NCI-H1048 (cell line): ENCODE measurements at regions not wholly inside any gene's neighbourhood (a gene's known extent, or its start where the extent isn't known, plus 50 kb on each side); places are given as distances from the start of the nearest gene placed in this dataset.

ENCODE experiments used
- DNase-seq: peaks from one replicate; lab custom pipeline; 2025; lab: John Stamatoyannopoulos, UW

- DNase-seq, result no peak
Observed at GRCh38 chr13:79267560-79267959, 138.5 kb downstream of the RBM26 start.

DNA sequence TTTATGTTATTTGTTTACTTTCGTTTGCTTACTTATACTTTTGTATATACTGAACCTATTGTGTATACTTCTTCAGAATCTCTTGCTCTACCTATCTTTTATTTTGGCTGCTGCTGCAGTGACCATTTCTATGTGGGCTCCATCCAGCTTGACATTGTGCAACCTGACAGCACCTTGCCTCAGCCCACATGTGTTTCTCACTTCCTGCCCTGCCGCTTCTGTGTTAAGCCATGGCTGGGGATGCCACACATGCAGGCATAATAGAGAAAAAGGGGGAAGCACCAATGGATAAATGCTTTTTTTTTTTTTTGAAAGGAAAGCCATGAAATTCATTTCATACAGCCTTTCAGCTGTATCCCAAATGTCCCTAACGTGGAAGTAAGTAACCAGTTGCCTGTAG, 147.6 kb downstream of the RBM26 start:
- DNase-seq, result no peak

GRCh38 chr13:79246578-79246949, 159.5 kb downstream of the RBM26 start:
- DNase-seq, result no peak

- no peak for DNase-seq
Observed at GRCh38 chr13:79245937-79246577, 160.0 kb downstream of the RBM26 start.

DNA sequence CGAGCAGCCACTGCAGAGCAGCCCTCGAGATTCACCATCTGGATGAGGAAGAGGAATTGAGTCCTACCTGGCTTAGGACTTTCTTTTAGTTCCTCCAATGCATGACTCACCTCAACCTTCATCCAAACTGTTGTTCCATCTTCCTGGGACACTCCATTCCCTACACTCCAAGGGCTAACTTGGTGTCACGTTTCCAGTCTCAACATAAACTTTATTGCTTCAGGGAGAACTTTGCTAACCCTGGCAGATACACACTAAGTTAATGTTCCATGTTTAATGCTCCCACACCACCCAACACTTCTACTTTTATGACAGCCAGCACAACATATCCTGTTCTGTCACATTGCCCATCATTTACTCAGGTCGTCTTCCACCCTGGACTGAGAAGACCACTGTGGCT, 164.4 kb downstream of the RBM26 start:
- no peak for DNase-seq

DNA sequence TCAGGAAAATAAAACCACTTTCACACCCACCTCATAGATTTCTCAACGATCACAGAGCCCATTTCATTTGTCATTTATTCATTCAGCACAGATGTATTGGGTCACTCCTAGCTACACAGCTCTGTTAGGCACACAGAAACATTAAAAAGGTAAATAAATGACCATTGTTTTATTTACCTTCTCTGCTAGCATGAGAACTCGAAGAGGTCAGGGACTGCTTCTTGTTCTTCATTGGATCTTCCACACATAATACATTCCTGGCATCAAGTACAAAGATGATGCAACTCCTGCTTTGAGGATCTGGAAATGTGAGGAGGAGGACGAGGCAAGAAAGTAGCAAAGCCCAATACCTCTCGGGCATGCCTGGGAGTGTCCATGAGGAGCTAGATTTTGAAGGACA, 168.1 kb downstream of the RBM26 start:
- no peak for DNase-seq

DNA sequence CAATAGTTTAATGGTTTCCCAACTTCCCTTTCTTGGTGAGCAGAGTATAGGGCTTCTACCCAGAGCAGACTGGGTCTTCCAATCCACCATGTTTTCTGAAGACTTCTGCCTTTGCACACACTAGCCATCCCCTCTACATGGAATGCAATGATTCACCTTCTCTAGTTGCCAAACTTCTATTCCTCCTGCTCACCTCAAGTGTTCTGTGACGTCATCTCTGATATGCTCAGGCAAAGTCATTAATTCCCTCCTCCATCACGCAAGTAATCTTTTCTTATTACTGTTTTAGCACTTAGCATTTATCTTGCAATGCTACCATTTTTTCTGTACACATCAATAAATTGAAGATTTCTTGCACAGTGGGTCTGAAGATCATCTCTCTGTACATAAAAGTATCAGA, 174.2 kb downstream of the RBM26 start:
- no peak for DNase-seq

- DNase-seq, result no peak
Observed at GRCh38 chr13:79229761-79230160, 176.3 kb downstream of the RBM26 start.

GRCh38 chr13:79228972-79229371, 177.1 kb downstream of the RBM26 start:
- no peak for DNase-seq

GRCh38 chr13:79227418-79227817, 178.6 kb downstream of the RBM26 start:
- no peak for DNase-seq

- no peak for DNase-seq
Observed at GRCh38 chr13:79226938-79227337, 179.1 kb downstream of the RBM26 start.

DNA sequence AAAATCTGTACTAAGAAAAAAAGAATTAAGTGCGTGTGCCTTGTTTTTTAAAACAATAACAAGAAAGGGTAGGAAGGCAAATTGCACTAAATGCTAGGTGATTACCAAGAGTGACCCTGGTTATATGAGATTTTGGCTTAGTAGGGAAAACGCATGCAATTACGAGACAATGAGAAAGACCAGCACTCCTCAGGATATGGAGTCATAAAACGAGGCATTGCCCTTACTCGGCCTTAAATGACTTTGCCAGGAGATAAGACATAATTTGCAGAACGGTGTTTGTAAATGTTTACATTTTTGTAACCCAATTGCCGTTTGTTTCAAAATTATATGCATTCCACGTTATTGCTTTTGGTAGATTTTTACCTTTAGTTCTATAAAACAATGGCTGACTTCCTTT, 179.8 kb downstream of the RBM26 start:
- DNase-seq, result no peak

GRCh38 chr13:79225487-79226232, 180.4 kb downstream of the RBM26 start:
- no peak for DNase-seq

- DNase-seq, result no peak
Observed at GRCh38 chr13:79222427-79223205, 183.4 kb downstream of the RBM26 start.

- no peak for DNase-seq
Observed at GRCh38 chr13:79212064-79212619, 193.9 kb downstream of the RBM26 start.

DNA sequence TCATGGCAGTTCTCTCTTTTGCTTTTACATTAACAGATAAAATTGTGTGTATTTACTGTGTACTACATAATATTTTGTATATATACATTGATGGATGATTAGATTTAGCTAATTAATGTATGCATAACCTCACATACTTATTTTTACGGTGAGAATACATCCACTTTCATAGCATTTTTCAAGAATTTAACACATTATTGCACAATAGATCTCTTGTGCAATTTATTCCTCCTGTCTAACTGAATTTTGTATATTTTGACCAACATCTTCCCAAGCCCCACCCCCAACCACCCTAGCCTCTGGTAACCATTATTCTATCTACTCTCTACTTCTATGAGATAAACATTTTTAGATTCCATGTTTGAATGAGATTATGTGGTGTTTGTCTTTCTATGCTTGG, 194.7 kb downstream of the RBM26 start:
- DNase-seq, result no peak

- no peak for DNase-seq
Observed at GRCh38 chr13:79197933-79198332, 208.1 kb downstream of the RBM26 start.

DNA sequence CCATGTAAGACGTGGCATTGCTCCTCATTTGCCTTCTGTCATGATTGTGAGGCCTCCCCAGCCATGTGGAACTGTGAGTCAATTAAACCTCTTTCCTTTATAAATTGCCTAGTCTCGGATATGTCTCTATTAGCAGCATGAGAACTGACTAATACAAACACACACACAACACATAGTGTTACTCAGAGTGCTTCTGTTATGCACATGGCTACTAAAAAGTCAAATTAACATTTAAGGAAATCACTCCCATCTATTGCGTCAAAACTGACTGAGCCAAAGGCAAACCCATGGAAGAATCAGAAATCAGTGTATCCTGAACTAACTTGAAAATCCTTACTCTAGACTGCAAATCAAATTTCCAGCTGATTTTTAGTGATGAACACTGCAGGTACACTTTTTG, 209.2 kb downstream of the RBM26 start:
- DNase-seq, result no peak

- no peak for DNase-seq
Observed at GRCh38 chr13:79196366-79196765, 209.7 kb downstream of the RBM26 start.

- no peak for DNase-seq
Observed at GRCh38 chr13:79194727-79195126, 211.3 kb downstream of the RBM26 start.

- DNase-seq, result no peak
Observed at GRCh38 chr13:79194272-79194671, 211.8 kb downstream of the RBM26 start.

DNA sequence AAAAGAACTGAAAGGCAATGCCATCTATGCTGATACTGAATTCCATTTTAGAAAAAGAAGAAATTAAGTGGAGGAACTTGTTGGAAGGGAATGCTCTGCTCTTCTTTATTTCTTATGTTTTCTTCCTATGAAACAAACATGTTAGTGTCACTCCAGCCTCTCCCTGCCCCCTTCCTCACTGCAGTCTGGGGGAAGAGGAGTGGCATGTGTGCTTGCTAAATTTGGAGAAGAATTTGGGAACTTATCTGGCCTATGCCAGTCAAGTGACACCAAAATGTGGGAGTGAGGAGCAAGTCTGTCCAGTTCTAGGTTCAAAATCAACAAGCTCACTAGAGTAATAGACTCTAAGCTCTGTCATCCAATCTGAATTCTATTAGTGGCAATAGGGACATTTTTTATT, 214.6 kb downstream of the RBM26 start:
- DNase-seq, result no peak

DNA sequence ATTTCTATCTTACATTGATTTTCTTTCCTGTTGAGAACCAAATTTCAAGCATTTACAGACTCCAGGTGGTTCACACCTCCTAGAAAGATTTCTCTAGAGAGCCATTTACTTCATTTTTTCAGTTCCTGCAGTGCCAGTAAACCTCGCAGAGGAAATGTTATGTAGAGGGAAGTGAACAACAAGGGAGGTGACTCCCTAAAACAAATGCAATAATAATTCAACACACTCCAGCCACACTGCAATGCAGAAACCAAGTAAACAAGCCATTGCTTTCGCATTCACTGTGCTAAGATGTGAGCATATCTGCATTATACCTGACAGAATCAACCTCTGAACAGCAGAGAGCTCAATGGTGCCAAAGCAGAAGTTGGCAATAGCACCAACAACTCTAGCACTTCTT, 215.1 kb downstream of the RBM26 start:
- no peak for DNase-seq
